ENCODE measurements at regions not wholly inside any gene's neighbourhood (a gene's known extent, or its start where the extent isn't known, plus 50 kb on each side); places are given as distances from the start of the nearest gene placed in this dataset.
A peak's percentile ranks its signal among the peaks of the same experiment; 100 is the strongest.

DNA sequence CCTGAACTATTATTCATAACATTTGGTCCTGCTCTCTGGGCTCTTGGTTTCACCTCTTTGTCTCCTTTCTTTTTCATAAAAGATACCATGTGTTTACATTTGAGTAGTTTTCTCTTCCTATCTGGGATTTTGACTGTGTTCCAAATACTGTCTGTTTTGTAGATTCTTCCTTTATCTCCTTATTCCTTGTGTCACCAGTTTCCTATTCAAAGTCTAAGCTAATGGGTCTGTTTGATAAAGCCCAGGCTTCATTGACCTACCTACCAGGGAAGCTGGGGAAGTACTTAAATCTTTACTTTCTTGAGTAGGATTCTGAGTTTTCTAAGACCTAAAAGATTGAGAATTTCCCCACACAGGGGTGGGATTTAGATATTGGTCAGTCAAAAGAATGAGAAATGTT, 409.5 kb downstream of the RAPGEF2 start:
- Histone ChIP-seq H3K9ac (ENCODE audit: insufficient read length) (no peak overlapping the region), H3K4me3 (no peak overlapping the region), H3K36me3 (ENCODE audit: insufficient read depth, low read length) (peaks cover 49% of the 10 kb centered on the region), H3K9me3 (ENCODE audit: low read depth, low read length) (no peaks in the 10 kb centered on the region), H3K27ac (no peak overlapping the region)
- DNase-seq (ENCODE audit: low read depth, low spot score): no peak
- TF ChIP-seq POLR2AphosphoS5 (IDR thresholded peaks at IDR 0.05; ENCODE audit: borderline replicate concordance, low read depth, low read length) (no peak), FOXP2 (optimal IDR thresholded peaks at IDR 0.05; ENCODE audit: control extremely low read depth, extremely low read length, insufficient read depth) (no peak)

DNA sequence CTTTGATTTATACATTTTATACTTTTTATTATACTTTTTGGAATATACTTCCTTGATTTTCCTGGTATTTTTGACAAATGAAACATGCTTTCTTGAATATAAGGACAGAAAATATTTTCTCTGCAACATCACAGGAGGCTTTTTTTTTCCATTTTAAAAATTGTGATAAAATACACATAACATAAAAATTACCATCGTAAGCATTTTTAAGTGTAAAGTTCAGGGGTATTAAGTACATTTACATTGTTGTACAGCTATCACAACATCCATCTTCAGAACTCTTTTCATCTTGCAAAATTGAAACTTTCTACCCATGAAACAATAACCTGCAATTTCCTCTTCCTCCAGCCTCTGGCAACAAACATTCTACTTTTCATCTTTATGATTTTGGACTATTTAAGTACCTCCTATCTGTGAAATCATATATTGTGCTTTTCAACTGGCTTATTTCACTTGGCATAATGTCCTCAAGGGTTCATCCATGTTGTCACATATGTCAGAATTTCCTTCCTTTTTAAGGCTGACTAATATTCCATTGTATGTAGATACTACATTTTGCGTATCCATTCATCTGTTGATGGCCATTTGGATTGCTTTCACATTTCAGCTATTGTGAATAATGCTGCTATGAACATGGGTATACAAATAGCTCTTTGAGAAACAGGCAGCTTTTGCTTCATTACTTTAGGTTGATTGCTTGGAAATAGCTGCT, 412.6 kb downstream of the RAPGEF2 start:
- Histone ChIP-seq H3K9ac (ENCODE audit: insufficient read length) (no peak overlapping the region), H3K4me3 (no peak overlapping the region), H3K27ac (no peak overlapping the region), H3K36me3 (ENCODE audit: insufficient read depth, low read length) (peaks cover 33% of the 10 kb centered on the region), H3K9me3 (ENCODE audit: low read depth, low read length) (no peaks in the 10 kb centered on the region)
- DNase-seq (ENCODE audit: low read depth, low spot score): no peak
- TF ChIP-seq EZH2 (IDR thresholded peaks at IDR 0.05) (no peak), FOXP2 (optimal IDR thresholded peaks at IDR 0.05; ENCODE audit: control extremely low read depth, extremely low read length, insufficient read depth) (no peak), POLR2AphosphoS5 (IDR thresholded peaks at IDR 0.05; ENCODE audit: borderline replicate concordance, low read depth, low read length) (no peak)

DNA sequence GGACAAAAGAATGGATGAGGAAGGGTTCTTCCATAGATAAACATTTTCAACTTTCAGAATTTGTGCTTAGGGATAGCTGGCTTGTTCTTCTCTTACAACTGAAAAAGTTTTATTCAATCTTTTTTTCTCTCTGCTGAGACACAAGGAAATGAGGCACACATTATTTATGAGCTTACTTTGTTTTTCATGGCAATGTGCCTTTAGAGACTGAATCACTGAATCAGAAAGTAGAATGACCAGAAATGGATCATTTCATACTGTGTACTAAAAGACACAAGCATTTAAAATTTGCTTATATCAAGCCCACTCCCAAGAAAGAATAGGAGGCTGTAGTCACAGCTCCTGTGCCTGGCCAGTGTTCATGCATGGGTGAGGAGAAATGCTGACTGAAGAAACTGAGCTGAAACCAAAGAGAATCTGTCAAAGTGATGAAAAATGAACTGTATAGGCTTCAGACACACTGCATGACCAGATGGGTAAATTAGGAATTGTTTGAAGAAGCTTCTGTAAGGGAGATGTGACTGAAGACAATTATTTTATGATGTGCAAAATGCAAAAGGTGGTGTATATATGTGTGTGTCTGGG, 413.8 kb downstream of the RAPGEF2 start:
- no peak for DNase-seq (ENCODE audit: low read depth, low spot score)
- Histone ChIP-seq H3K9me3 (ENCODE audit: low read depth, low read length) (no peaks in the 10 kb centered on the region), H3K9ac (ENCODE audit: insufficient read length) (no peak overlapping the region), H3K27ac (no peak overlapping the region), H3K36me3 (ENCODE audit: insufficient read depth, low read length) (peaks cover 26% of the 10 kb centered on the region), H3K4me3 (no peak overlapping the region)
- no peak for TF ChIP-seq POLR2AphosphoS5 (IDR thresholded peaks at IDR 0.05; ENCODE audit: borderline replicate concordance, low read depth, low read length)
- TF ChIP-seq EZH2 (IDR thresholded peaks at IDR 0.05): no peak
- TF ChIP-seq FOXP2 (optimal IDR thresholded peaks at IDR 0.05; ENCODE audit: control extremely low read depth, extremely low read length, insufficient read depth): no peak

DNA sequence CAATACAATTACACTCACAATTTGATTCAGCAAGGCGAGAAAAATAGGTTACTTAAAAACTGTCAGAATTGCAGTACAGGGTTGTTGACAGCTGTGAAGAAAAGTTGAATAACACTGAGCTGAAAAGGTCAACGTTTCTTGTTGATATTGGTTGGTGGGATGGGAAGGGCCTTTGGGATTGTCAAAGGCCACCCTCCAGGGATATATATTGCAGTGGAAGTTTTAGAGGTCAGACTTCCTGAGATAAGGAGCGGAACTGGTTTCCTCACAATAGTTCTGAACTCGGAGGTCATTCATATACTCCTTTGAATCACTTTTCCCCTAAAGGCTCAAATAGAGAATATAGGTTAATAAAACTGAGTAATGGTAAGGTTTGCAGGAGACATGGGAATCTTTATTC, 417.2 kb downstream of the RAPGEF2 start:
- Histone ChIP-seq H3K4me3 (no peak overlapping the region), H3K27ac (no peak overlapping the region), H3K9me3 (ENCODE audit: low read depth, low read length) (no peaks in the 10 kb centered on the region), H3K9ac (ENCODE audit: insufficient read length) (no peak overlapping the region), H3K36me3 (ENCODE audit: insufficient read depth, low read length) (peaks cover 4% of the 10 kb centered on the region)
- no peak for TF ChIP-seq EZH2 (IDR thresholded peaks at IDR 0.05)
- TF ChIP-seq POLR2AphosphoS5 (IDR thresholded peaks at IDR 0.05; ENCODE audit: borderline replicate concordance, low read depth, low read length): no peak
- TF ChIP-seq FOXP2 (optimal IDR thresholded peaks at IDR 0.05; ENCODE audit: control extremely low read depth, extremely low read length, insufficient read depth): no peak
- DNase-seq (ENCODE audit: low read depth, low spot score): no peak

DNA sequence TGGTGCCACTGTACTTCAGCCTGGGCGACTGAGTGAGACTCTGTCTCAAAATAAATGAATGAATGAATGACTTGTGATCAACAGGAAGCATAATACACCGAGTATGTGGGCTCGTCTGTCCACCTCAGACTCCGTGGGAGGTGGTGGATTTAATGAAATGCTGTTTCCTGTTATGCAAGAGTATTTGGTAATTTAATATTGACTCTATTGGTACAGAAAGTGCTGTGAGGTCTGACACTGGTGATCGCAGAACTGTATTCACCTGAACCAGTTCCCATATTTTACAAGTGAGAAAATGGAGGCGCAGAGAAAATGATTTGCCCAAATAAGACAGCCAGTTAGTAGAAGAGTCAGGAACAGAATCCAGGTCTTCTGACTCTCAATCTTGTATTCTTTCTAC, 423.3 kb downstream of the RAPGEF2 start:
- Histone ChIP-seq H3K36me3 (ENCODE audit: insufficient read depth, low read length) (peaks cover 17% of the 10 kb centered on the region; the same call in 1 of the 2 replicates), H3K9me3 (ENCODE audit: low read depth, low read length) (0 out of 2 replicates have a peak, but pooled peaks cover 6% of the 10 kb centered on the region), H3K4me3 (no peak overlapping the region), H3K27ac (peak overlapping the region; percentile 5; the same call in 1 of the 2 replicates), H3K9ac (ENCODE audit: insufficient read length) (no peak overlapping the region)
- TF ChIP-seq EZH2 (IDR thresholded peaks at IDR 0.05) (no peak), POLR2AphosphoS5 (IDR thresholded peaks at IDR 0.05; ENCODE audit: borderline replicate concordance, low read depth, low read length) (no peak), FOXP2 (optimal IDR thresholded peaks at IDR 0.05; ENCODE audit: control extremely low read depth, extremely low read length, insufficient read depth) (no peak)
- DNase-seq (ENCODE audit: low read depth, low spot score): peak; percentile 3

DNA sequence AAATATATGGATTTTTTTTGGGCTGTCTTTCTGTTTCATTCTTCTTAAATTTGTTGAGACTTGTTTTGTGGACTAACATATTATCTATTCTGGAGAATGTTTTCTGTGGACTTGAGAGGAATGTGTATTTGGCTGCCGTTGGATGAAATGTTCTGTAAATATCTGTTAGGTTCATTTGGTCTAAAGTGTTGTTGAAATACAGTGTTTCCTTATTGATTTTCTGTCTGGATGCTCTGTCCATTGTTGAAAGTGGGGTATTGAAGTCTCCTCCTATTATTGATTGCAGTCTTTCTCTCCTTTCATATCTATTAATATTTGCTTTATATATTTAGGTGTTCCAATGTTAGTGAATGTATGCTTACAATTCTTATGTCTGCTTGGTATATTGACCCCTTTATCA, 431.8 kb downstream of the RAPGEF2 start:
- H3K9me3 ChIP-seq (ENCODE audit: low read depth, low read length): peaks cover 4% of the 10 kb centered on the region; the same call in 1 of the 2 replicates
- H3K27ac ChIP-seq: no peak overlapping the region
- peaks cover 31% of the 10 kb centered on the region for H3K36me3 ChIP-seq (ENCODE audit: insufficient read depth, low read length)
- no peak overlapping the region for H3K4me3 ChIP-seq
- no peak overlapping the region for H3K9ac ChIP-seq (ENCODE audit: insufficient read length)
- TF ChIP-seq POLR2AphosphoS5 (IDR thresholded peaks at IDR 0.05; ENCODE audit: borderline replicate concordance, low read depth, low read length) (no peak), FOXP2 (optimal IDR thresholded peaks at IDR 0.05; ENCODE audit: control extremely low read depth, extremely low read length, insufficient read depth) (no peak), EZH2 (IDR thresholded peaks at IDR 0.05) (no peak)
- no peak for DNase-seq (ENCODE audit: low read depth, low spot score)

DNA sequence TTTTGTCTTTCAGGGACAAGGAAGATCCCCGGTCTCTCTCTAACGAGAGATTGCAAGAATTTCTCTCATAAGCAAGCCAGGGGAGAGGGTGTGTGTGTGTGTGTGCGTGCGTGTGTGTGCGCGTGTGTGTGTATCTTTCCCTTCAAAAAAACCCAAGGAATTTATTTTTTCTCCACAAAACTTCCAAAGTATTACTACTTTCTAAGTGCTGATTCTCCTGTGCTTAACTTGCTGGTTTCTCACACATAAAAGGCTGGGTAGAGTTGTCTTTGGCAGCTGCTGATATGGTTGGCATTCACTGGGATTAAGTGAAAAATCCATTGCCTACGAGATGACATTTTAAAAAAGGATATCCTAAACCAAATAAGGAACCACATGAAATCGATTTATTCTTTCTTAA, 435.7 kb downstream of the RAPGEF2 start:
- no peak for DNase-seq (ENCODE audit: low read depth, low spot score)
- no peak overlapping the region for H3K4me3 ChIP-seq
- peaks cover 4% of the 10 kb centered on the region; the same call in 1 of the 2 replicates for H3K9me3 ChIP-seq (ENCODE audit: low read depth, low read length)
- H3K9ac ChIP-seq (ENCODE audit: insufficient read length): no peak overlapping the region
- H3K36me3 ChIP-seq (ENCODE audit: insufficient read depth, low read length): peaks cover 31% of the 10 kb centered on the region
- TF ChIP-seq EZH2 (IDR thresholded peaks at IDR 0.05) (no peak), FOXP2 (optimal IDR thresholded peaks at IDR 0.05; ENCODE audit: control extremely low read depth, extremely low read length, insufficient read depth) (no peak), POLR2AphosphoS5 (IDR thresholded peaks at IDR 0.05; ENCODE audit: borderline replicate concordance, low read depth, low read length) (no peak)
- no peak overlapping the region for H3K27ac ChIP-seq

DNA sequence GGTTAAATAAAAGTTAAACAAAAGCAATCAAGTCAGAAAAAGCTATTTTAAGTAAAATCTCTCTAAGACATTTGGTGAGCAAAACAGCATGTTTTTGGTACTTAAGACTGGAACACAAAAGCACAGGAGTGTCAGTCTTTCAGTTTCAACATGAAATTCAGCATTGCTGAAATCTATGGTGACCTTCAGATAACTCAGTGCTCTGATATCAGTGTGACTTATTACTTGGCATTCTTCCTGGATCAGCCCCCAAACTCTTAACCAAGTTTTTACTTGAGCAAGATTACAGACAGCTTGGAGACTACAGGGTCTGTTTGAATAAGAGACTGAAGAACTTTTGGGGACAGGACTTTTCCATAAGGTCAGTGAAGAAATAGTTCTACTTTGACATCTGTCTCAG, 437.2 kb downstream of the RAPGEF2 start:
- Histone ChIP-seq H3K36me3 (ENCODE audit: insufficient read depth, low read length) (peaks cover 28% of the 10 kb centered on the region), H3K4me3 (no peak overlapping the region), H3K9me3 (ENCODE audit: low read depth, low read length) (peaks cover 4% of the 10 kb centered on the region; the same call in 1 of the 2 replicates), H3K27ac (no peak overlapping the region), H3K9ac (ENCODE audit: insufficient read length) (no peak overlapping the region)
- DNase-seq (ENCODE audit: low read depth, low spot score): no peak
- no peak for TF ChIP-seq POLR2AphosphoS5 (IDR thresholded peaks at IDR 0.05; ENCODE audit: borderline replicate concordance, low read depth, low read length)
- no peak for TF ChIP-seq EZH2 (IDR thresholded peaks at IDR 0.05)
- no peak for TF ChIP-seq FOXP2 (optimal IDR thresholded peaks at IDR 0.05; ENCODE audit: control extremely low read depth, extremely low read length, insufficient read depth)
